Head of caudate nucleus (tissue), 42 donors: ENCODE measurements at regions not wholly inside any gene's neighbourhood (a gene's known extent, or its start where the extent isn't known, plus 50 kb on each side); places are given as distances from the start of the nearest gene placed in this dataset.
"Not testable (repeated sequence)": the region's sequence is repeated elsewhere in the genome, so short reads cannot be mapped to it uniquely, and the experiment has no call there.

Experiments used
- DNase-seq, 42 donors: peaks; one replicate each; pipeline versions ENCODE4 v3.0.0 to v3.0.0-alpha.2; 2020 to 2021; ENCODE audit warnings: mixed read lengths in 7 of 42
- intact Hi-C: fragments of 100-400 bp; cut with DNase I; formaldehyde crosslinking; loops from one replicate; pipeline ENCODE4 v1.15.0; 2022

DNA sequence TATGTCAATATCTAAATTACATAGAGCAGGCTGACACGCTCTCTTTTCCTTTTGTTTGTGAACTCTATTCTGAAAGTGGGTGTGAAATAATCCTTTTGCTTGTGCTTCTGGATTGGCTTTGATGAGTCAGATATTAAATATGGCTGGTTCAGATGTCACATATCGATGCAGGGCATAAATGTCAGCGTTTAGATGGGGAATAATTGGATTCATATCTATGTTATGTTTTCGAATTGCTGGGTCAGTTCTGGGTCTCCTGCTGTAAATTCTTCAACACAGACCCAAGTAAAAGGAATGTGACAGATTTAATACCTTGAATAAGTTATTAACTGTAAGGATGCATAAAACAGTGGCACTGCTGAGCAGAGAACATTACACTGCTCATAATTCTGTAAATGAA lies 118.7 kb upstream of the SNX2 start:
- intact Hi-C loops, result no loop called here
- no peak for DNase-seq

DNA sequence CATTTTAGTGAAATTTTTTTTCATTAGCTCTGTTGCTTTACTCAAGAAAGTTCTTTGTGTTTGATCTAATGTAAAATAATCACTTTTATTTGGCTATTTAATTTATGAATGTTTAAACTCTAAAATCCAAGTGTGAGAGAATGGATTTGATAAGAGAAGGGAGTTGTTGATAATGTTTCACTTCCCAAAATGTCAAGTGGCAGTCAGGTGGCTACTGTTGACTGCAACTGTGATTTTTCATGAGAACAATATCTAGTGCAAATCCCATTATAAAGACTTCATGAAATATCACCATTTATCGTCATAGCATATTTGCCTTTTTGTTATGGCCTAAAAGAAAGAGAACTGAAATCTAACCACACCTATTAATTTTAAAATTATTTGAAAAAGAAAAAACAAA lies 118.3 kb upstream of the SNX2 start:
- intact Hi-C loops, result no loop called here
- DNase-seq, result no peak

DNA sequence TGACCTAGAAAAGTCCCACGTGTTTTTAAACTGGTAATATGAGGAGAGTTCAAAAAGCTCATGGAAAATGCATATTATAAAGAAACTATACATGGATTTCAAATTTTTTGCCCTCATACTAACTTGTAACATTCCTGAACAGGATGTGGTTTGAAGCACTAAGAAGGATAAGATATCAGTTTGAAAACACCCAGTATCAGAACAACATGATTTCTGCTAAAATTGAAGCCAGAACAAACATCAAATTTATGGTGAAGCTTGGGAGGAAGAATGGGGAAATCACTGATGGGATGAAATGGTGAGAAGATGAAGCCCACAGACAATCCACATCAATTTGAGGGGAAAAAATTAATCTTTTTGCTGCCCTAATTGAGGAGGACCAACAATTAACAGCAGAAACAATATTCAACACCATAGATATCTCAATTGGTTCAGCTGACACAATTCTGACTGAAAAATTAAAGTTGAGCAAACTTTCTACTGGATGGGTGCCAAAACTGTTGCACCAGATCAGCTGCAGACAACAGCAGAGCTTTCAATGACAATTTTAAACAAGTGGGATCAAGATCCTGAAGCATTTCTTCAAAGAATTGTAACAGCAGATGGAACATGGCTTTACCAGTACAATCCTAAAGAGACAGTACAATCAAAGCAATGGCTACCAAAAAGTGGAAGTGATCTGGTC lies 113.2 kb upstream of the SNX2 start:
- DNase-seq, result no peak
- intact Hi-C loops, result no loop called here

DNA sequence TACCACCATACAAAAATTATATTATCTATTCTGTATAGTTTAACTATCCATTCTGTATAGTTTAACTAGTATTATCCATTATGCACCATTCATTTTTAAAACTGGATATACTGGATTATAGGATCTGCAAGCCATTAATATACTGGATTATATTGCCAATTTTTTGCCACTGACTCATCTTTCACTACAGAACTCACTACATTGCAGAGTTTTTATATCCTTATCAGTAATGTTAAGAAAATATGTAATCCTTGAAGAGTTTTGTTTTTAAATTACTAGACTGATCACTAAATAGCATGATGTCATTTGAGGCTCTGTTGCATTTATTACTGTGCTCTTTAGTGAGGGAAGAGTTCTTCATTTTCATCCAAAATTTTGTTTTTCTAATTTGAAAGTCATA lies 109.8 kb upstream of the SNX2 start:
- intact Hi-C loops, result no loop called here
- DNase-seq, result no peak

DNA sequence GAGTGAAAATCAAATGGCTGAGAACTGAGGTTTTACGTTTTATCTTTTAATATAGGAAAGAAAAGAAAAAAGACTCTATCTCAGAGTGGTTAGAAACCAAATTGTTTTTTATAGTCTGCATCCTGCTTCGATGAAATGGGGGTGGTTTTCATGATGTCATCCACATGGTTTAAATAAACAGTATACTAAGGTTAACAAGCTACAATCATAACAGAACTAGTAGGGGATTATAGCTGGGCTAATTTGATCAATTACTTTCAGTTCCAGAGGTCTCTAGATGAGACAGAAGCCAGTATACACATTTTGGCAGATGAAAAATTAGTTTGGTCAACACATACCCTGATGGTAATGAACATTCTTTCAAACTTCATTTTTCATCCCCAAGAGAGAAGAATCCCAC lies 106.3 kb upstream of the SNX2 start:
- intact Hi-C loops, result no loop called here
- no peak for DNase-seq

DNA sequence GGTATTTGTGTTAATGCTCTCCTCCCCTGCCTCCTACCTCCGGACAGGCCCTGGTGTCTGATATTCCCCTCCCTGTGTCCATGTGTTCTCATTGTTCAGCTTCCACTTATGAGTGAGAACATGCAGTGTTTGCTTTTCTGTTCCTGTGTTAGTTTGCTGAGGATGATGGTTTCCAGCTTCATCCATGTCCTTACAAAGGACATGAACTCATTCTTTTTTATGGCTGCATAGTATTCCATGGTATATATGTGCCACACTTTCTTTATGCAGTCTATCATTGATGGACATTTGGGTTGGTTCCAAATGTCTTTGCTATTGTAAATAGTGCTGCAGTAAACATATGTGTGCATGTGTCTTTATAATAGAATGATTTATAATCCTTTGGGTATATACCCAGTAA lies 105.2 kb upstream of the SNX2 start:
- DNase-seq, intact Hi-C loops: not testable (repeated sequence)

DNA sequence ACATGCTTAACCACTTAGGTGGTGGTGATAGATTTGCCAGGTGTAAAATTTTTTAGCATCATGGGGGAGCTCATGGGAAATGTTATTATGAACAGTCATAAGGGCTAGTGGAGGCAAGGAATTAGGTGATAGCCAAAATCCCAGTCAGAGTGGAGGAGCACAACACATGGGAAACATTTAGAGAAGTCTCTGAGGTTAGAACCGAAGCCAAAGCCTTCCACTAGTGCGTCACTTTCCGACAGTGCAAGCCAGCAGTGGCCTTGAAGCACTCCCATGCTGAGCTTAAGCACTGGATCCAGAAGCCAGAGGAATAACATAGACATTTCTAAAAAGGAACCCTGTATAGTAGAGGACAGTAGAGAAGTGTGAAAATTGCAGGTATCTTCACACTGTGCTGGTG lies 101.5 kb upstream of the SNX2 start:
- intact Hi-C loops, result no loop called here
- no peak for DNase-seq

DNA sequence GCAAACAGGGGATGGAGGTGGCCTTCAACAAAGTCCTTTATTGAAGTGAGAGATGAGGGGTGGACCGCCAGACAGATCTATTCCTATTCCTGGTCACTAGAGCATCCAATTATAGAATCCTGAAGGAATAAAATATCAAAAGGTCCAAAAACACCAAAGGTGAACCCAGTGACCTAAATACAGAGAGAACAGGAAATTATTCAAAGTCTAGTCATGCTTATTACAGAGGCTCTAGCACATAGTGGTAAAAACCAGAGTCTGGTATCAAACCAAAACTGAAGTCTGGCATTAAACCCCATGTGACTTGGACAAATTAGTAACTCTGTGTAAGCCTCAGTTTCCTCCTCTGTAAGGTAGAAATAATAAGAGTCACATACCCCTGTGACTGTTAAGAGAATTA lies 100.5 kb upstream of the SNX2 start:
- intact Hi-C loops, result no loop called here

DNA sequence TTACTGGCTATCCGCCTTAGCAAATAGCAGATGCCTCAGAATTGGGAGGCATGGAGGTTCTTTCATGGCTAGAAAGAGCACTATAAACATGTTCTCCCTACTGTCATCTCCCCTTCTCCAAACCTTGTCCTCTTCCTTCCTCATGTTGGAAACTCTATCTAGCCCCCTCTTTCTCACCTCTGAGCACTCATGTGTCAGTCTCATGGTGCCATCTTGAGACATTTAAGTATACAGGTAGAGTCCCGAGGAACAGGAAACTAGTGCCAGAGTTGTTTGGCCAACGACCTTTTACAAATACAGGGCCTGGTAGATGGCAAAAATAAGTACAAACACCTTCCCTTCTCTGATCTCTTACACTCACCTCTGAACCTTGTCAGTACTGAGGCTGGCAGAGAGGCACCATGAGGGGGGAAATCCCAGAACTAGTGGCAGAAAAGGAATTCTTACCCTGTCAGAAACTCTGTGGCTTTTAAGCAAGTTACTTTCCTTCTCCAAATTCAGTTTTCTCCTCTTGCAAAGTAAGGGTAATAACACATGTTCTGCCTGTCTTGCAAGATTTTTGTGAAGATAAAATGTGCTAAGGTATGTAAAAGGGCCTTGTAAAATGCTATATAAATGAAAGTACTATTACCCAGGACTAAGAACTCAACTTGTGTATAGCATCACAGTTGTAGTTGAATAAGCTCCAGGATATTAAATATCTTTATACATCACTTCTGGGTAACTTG lies 94.1 kb upstream of the SNX2 start:
- no peak for DNase-seq
- intact Hi-C loops, result no loop called here

More for the DNA sequence above, 100.5 kb upstream of the SNX2 start:
- DNase-seq, result no peak

DNA sequence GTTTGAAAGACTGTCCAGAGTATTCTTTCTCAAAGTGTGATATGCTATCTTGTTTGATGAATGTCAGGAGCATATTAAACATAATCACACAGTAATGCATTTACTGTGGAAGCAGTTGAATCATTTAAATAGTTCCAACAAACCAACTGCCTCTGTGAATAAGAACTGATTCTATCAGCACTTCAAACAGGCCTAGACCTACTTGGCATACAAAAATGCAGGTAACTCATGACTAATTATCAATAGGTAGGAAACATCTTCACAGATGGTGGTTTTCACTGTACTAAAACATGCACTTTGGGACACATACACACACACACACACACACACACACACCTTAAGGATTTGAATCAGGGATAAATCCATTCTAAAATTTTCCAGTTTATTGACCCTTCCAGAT lies 91.2 kb upstream of the SNX2 start:
- no peak for DNase-seq
- intact Hi-C loops, result no loop called here

DNA sequence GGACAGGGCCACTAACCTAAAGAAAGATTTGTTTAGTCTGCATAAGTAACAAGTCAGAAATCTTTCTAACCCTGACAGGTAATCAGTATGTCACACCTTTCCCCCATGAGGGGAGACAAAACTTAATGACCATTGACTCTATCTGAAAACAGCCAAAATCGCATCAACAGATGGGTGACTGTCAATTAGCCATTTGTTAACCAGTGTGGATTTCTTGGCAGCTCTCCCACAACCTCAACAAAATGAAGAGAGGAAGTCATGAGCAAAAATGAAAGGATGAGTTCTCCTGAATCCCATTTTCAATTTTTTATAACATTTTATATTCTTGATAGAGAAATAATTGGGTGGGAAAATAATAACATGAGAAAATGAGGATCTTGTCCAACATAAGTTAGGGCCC lies 84.6 kb upstream of the SNX2 start:
- DNase-seq, result no peak
- intact Hi-C loops, result no loop called here

DNA sequence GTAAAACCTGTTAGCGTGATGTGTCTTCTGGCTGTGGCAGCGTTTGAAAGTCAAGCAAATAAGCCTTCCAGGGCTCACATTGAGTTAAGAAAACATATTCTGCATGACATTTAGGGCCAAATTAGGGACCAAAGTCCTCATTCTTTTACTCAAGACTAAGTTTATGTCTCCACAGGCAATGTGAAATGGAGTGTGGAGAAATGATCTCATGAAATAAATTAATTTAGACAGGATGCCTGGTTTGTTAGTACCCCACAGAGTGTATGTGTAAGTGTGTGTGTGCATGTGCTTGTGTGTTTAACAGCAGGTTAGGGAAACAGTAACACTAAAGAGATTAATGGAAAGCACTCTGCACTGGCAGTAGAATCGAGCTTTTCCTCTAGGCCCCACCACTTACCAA lies 82.9 kb upstream of the SNX2 start:
- DNase-seq, result no peak
- intact Hi-C loops, result no loop called here

DNA sequence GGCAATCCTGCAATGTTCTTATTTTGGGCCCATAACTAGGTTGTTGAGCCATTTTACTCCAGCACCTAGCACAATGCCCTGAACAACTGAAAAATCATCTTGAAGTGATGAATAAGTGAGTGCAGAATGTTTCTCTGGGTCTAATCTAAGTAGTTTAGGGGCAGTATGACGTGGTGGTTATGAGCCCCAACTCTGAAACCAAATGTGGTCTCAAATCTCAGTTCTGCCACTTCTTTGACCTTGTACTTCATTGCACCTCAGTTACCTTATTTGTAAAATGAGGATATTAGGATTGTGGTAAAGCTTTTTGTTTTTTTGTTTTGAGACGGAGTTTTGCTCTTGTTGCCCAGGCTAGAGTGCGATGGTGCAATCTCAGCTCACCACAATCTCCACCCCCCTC lies 80.9 kb upstream of the SNX2 start:
- no peak for DNase-seq
- intact Hi-C loops, result no loop called here

DNA sequence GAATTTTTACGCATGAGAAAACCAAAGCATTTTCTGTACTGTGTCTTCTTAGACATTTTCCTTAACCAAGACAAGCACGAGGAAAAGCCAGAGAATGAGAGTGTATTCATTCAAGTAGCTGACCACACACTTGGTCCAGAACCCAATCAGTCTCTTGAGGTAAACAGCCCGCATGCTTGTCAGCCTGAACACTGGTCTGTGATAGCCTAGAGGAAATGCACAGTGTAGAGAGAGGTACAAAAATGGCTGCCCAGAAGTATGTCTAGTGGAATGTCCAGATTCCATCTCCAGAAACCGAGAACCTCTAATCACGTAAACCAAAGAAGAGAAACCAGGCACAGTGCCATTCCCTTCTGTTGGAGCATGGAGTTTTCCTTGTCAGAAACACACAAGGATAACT lies 80.0 kb upstream of the SNX2 start:
- intact Hi-C loops, result no loop called here
- DNase-seq, result no peak

DNA sequence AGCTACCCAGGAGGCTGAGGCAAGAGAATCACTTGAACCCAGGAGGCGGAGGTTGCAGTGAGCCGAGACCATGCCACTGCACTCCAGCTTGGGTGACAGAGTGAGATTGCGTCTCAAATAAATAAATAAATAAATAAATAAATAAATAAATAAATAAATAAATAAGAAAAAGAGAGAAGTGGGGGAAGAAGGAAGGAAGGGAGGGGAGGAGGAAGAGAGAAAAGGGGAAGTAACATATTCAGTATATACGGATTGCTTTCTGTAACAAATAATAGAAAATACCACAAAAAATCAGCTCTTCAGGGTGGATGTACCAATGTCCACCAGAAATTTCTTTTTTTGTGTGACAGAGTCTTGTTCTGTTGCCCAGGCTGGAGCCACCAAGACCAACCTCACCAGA lies 78.1 kb upstream of the SNX2 start:
- intact Hi-C loops, DNase-seq: not testable (repeated sequence)

DNA sequence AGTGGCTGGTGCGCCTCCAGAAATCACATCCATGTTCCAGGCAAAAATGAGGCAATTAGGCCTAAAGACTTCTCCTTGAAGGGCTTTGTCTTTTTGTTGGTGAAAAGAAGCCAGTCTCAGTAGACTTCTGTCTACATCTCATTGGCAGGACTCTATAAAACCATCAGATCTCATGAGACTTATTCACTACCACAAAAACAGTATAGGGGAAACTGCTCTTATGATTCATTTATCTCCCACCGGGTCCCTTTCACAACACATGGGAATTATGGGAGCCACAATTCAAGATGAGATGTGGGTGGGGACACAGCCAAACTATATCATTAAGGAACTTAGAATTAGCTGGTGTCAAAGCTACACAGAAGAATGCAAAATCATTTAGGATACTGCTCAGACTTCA lies 77.7 kb upstream of the SNX2 start:
- intact Hi-C loops, result no loop called here
- DNase-seq, result no peak

DNA sequence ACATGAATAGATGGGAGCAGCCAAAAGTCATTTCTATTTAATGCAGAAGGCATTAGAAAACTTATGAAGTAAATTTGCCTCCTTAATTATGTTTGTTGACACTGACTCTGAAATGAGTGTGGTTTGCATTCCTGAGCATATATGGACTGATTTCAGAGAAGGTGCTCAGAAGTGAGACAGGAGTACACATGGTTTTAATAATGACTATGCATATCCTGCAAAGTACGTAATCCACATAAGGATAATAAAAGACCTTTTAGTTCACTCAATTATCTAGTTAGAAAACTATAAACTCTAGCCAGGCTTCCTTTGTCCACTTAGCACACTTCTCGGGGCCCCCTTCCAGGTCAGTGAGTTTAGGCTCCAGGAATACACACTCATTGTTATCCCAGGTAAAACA lies 75.7 kb upstream of the SNX2 start:
- DNase-seq, result no peak
- intact Hi-C loops, result no loop called here

DNA sequence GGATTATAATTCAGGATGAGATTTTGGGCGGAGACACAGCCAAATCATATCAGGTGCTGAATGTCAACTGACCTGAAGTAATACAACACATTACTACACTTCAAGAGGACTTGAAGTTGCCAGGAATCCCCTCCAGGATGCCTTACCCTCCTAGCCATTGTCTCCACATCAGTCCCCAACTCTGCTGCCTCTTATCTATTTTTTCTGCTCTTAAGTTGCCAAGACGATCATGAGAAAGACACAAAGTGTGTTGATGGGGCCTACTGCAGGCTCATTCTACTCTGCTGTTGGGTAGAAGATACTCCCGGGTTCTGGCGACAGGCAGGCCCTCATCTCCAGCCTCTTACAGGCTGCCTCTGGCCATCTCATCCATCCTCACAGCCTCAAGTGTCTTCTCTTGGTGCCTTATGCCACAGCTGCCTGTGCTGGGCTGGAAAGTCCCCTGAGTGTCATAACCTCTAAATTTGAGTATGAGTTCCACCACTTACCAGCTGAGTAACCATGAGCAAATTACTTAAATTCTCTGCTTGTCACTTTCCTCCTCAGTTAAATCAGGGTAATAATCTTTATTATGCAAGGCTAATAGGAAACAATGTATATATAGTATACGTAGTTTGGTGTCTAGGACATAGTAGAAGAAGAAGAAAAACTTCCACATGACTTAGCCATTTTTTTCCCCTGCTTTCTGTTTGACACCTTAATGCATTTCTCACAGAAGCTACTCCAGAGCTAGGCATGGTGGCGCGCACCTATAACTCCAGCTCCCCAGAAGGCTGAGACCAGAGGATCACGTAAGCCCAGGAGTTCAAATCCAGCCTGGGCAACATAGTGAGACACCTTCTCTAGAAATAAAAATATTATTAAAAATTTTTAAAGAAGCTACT lies 73.0 kb upstream of the SNX2 start:
- intact Hi-C loops, result no loop called here
- DNase-seq, result no peak

DNA sequence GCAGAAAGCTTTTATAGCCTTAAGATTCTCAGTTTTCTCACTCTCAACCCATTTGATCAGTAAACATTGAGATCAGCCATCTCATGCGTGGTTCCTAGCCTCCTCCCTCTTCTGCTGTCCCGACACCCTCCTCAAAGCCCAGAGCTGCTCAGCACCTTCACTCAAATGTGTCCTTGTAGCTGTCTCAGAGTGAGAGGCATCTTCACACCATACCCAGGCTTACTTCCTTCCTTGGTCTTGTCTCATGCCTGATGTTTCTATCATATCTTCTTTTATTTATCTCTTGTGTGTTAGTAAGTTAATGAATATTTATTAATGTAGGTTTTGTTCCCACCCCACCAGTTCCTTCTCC lies 72.4 kb upstream of the SNX2 start:
- no peak for DNase-seq
- intact Hi-C loops, result no loop called here

DNA sequence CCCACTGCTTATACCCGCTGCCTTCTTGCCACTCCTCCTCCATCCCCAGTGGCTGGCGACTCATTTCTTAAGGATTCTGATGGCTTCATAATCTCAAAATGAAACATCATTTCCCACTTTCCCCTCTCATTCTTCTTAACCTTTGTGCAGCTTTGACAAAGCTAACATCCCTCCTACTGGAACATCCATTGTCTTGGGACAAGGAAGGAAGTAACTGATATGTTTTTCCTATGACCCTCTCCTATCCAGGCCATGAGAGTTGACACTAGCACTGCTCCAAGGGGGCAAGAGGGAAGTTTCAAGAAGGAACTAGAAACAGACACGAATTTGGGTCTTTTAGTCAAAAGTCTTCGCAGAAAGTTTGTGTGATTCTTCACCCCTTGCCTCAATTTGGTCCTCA lies 71.7 kb upstream of the SNX2 start:
- DNase-seq, result no peak
- intact Hi-C loops, result no loop called here
